ENCODE measurements at regions not wholly inside any gene's neighbourhood (a gene's known extent, or its start where the extent isn't known, plus 50 kb on each side); places are given as distances from the start of the nearest gene placed in this dataset.
"Not testable (repeated sequence)": the region's sequence is repeated elsewhere in the genome, so short reads cannot be mapped to it uniquely, and the experiment has no call there.

DNA sequence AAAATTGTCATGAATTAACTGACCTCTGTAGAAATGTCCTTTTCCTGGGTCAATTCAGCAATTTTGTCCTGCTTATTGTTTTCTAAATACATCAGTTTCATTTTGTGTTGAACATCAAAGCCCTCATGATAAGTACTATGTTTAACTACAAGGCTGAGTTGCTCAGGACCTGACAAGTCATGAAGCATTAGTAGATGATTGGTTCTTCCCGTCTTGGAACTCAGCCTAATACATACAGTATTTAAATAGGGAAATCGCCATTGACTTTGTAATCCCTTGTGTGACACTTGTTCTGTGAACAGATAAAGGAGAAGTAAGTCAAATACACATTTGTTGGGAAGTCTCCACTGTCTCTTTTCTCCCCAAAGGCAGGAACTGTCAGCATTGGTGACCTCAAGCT, 109.6 kb upstream of the POMZP3 start:
- H3K36me3 ChIP-seq (ENCODE audit: insufficient read depth, low read length): not testable (repeated sequence)

DNA sequence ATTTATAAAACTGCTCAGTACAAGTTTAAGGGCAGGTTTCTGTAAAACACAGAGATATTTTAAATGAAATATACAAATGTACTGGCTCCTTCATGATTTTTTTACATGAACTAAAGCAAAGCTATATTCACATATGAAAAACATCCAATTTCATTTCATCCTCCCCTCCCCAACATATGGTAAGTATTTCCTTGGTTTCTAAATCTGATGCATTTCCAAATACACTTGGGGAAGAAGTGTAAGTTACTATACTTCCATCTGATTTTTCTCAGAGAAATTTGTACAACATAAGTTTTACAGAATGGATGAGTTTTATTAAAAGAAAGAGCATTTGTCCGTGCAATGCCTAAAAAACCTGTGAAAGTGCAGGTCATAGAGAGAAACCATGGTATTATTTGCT, 109.0 kb upstream of the POMZP3 start:
- not testable (repeated sequence) for H3K9me3 ChIP-seq (ENCODE audit: control insufficient read depth, insufficient read depth, low read length); H3K36me3 ChIP-seq (ENCODE audit: insufficient read depth, low read length); H3K9ac ChIP-seq (ENCODE audit: low read depth, low read length); H3K4me1 ChIP-seq (ENCODE audit: insufficient read depth, low read length)

More for the DNA sequence above, 109.6 kb upstream of the POMZP3 start:
- not testable (repeated sequence) for H3K4me1 ChIP-seq (ENCODE audit: insufficient read depth, low read length); H3K9ac ChIP-seq (ENCODE audit: low read depth, low read length); H3K9me3 ChIP-seq (ENCODE audit: control insufficient read depth, insufficient read depth, low read length)

DNA sequence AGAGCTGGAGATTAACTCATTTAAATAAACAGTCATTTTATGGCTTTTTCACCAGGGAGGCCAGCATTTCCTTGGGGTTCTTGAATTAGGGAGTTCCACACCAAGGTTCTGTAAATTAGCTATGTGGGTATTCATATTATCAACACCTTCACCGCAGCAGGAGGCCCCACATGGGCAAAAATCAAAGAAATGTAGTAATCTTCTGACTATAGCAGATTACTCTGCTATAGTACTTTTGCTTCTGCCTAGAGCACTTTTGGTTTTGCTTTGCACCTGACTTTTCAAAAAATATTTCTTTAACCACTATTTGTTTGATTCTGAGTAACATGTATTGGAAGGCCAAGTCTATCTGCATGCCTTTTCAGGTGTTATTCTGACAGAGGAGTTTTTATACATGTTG, 108.6 kb upstream of the POMZP3 start:
- not testable (repeated sequence) for H3K9ac ChIP-seq (ENCODE audit: low read depth, low read length); H3K4me1 ChIP-seq (ENCODE audit: insufficient read depth, low read length); H3K9me3 ChIP-seq (ENCODE audit: control insufficient read depth, insufficient read depth, low read length); H3K36me3 ChIP-seq (ENCODE audit: insufficient read depth, low read length)

DNA sequence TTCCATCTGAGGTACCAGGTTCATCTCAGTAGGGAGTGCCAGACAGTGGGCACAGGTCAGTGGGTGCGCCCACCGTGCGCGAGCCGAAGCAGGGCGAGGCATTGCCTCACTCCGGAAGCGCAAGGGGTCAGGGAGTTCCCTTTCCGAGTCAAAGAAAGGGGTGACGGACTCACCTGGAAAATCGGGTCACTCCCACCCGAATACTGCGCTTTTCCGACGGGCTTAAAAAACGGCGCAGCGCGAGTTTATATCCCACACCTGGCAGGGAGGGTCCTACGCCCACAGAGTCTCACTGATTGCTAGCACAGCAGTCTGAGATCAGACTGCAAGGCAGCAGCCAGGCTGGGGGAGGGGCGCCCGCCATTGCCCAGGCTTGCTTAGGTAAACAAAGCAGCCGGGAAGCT, 101.5 kb upstream of the POMZP3 start:
- peak overlapping the region; percentile 57; the same call in 1 of the 2 replicates for H3K9ac ChIP-seq (ENCODE audit: low read depth, low read length)
- not testable (repeated sequence) for H3K4me1 ChIP-seq (ENCODE audit: insufficient read depth, low read length); H3K36me3 ChIP-seq (ENCODE audit: insufficient read depth, low read length); H3K9me3 ChIP-seq (ENCODE audit: control insufficient read depth, insufficient read depth, low read length)

DNA sequence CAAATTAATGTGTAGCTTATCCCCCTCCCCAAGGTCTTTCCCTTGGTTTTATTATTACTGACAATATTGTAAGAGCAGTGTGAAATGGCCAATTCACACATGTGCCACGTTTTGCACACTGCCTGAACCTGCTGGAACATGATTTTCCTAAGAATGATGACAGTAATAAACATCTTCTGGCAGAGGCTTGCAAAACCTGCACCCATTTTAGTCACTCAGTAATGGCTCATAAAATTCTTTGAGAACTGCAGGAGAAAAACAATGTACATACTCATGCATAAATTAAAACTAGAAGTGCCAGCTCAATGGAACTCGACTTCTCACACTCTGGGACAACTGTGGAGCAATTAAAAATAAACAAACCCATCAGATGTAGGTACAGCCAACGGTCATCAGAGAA, 96.8 kb upstream of the POMZP3 start:
- not testable (repeated sequence) for H3K9me3 ChIP-seq (ENCODE audit: control insufficient read depth, insufficient read depth, low read length); H3K36me3 ChIP-seq (ENCODE audit: insufficient read depth, low read length); H3K9ac ChIP-seq (ENCODE audit: low read depth, low read length); H3K4me1 ChIP-seq (ENCODE audit: insufficient read depth, low read length)

DNA sequence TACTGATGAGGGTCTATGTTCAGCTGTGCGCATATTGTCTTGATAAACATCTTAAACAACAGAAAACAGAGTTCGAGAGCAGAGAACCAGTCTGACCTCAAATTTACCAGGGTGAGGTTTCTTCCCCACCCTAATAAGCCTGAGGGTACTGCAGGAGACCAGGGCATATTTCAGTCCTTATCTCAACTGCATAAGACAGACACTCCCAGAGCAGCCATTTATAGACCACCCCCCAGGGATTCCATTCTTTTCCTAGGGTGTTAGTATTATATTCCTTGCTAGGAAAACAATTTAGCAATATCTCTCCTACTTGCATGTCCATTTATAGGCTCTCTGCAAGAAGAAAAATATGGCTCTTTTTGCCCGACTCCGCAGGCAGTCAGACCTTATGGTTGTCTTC, 89.5 kb upstream of the POMZP3 start:
- H3K4me1 ChIP-seq (ENCODE audit: insufficient read depth, low read length); H3K9ac ChIP-seq (ENCODE audit: low read depth, low read length); H3K9me3 ChIP-seq (ENCODE audit: control insufficient read depth, insufficient read depth, low read length); H3K36me3 ChIP-seq (ENCODE audit: insufficient read depth, low read length): not testable (repeated sequence)

DNA sequence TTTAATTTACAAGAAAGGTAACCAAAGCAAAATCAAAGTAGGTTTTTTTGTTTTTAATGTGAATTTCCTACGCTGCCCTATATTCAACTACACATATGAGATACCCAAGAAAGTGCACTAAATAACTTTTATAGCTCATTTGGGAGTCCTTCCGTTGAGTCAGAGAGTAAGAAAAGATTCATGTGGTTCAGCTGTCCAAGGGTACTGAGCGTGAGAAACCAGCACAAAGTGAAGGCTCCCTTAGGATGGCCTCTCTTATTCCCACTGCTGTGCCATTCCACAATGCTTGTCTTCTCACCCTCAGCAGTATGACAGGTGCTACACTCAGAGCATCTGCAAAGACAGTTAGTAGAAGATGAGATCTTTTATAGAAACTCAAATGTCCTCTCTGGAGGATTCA, 85.8 kb upstream of the POMZP3 start:
- H3K36me3 ChIP-seq (ENCODE audit: insufficient read depth, low read length); H3K9ac ChIP-seq (ENCODE audit: low read depth, low read length); H3K9me3 ChIP-seq (ENCODE audit: control insufficient read depth, insufficient read depth, low read length); H3K4me1 ChIP-seq (ENCODE audit: insufficient read depth, low read length): not testable (repeated sequence)

DNA sequence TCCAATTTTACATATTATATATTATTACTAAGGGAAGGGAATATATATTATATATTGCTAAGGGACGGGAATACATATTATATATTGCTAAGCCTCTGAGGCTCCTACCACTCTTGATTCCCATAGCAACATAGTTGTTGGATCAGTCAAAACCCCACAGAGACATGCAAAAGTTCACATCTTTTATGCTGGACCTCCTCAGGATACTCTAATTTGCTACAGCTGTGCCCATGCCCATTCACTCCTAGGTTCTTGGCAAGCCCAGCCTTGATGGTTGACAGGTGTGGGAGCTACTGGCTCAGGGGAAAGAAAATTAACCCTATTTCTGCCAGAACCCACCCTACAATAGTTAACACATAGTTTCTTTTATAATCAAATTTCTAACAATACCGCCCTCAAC, 84.6 kb upstream of the POMZP3 start:
- not testable (repeated sequence) for H3K4me1 ChIP-seq (ENCODE audit: insufficient read depth, low read length); H3K36me3 ChIP-seq (ENCODE audit: insufficient read depth, low read length); H3K9me3 ChIP-seq (ENCODE audit: control insufficient read depth, insufficient read depth, low read length); H3K9ac ChIP-seq (ENCODE audit: low read depth, low read length)

DNA sequence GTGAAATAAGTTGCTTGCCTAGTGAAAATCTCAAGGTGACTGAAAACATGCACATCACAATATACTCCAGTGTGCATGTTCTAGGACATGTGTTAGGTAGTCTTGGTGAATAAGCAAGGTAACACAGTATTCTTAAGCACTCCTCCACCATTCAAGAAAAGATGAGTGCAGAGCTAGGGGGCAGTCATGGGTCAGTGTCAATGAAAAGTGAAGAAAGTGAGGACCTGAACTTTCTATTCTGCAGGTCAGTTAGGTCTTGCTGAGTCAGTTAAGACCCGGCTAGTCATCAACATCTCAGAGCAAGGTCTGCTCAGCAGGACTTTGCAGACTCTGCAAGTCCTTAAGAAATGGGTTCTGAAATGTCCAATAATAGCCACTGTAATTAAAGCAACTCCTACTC, 82.6 kb upstream of the POMZP3 start:
- H3K4me1 ChIP-seq (ENCODE audit: insufficient read depth, low read length); H3K9me3 ChIP-seq (ENCODE audit: control insufficient read depth, insufficient read depth, low read length); H3K36me3 ChIP-seq (ENCODE audit: insufficient read depth, low read length); H3K9ac ChIP-seq (ENCODE audit: low read depth, low read length): not testable (repeated sequence)

DNA sequence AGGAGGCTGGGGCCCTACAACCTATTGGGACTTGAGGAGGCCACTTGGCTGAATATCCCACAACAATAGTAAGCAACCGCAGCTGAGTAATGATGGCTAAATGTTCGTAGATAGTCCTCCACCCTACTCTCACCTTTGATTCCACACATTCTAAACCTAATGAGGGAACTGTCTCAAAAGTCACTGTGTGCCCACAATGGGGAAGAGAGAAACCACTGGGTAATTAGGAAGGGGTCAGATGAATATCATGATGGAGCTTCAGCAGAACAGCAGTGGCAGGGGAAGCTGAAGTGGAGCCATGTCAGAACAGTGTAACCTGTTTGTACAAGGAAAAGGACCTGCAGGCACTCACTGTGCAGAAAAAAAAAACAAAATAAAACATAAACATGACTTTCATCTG, 81.4 kb upstream of the POMZP3 start:
- not testable (repeated sequence) for H3K9me3 ChIP-seq (ENCODE audit: control insufficient read depth, insufficient read depth, low read length); H3K36me3 ChIP-seq (ENCODE audit: insufficient read depth, low read length)

DNA sequence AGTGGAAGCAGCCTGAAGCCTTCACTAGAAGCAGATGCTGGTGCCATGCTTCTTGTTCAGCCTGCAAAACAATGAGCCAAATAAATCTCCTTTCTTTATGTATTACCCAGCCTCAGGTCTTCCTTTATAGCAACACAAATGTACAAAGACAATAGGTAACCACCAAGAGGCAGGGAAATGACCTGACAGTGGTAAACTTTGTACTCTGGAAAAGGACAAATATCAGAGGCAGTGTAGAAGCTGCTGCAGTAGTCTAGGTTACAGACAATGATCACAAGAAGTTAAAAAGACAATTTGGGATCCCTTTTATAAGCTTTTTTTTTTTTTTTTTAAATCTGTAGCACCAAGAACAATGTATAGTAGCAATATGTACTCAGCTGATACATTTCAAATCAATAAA, 76.7 kb upstream of the POMZP3 start:
- not testable (repeated sequence) for H3K36me3 ChIP-seq (ENCODE audit: insufficient read depth, low read length); H3K4me1 ChIP-seq (ENCODE audit: insufficient read depth, low read length); H3K9me3 ChIP-seq (ENCODE audit: control insufficient read depth, insufficient read depth, low read length); H3K9ac ChIP-seq (ENCODE audit: low read depth, low read length)

More for the DNA sequence above, 81.4 kb upstream of the POMZP3 start:
- not testable (repeated sequence) for H3K4me1 ChIP-seq (ENCODE audit: insufficient read depth, low read length); H3K9ac ChIP-seq (ENCODE audit: low read depth, low read length)

DNA sequence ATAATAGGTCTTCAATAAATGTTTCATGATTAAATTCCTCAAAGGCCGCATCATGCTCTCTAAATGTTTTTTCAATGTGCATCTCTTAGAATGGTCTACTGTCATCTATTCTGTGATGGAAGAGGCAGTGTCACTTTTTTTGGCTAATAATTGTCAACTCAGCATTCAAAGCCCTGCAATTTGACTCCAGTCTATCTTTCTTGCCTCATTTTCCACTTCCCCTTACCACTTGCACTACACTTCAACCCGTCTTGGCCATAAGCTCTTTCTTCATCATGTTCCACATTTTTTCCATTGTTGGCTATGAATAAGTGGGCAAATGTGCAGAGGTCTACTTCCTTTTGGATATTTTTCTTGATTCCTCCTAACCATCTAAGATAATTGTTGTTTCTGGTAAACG, 59.2 kb upstream of the POMZP3 start:
- H3K9me3 ChIP-seq (ENCODE audit: control insufficient read depth, insufficient read depth, low read length); H3K4me1 ChIP-seq (ENCODE audit: insufficient read depth, low read length); H3K9ac ChIP-seq (ENCODE audit: low read depth, low read length); H3K36me3 ChIP-seq (ENCODE audit: insufficient read depth, low read length): not testable (repeated sequence)

DNA sequence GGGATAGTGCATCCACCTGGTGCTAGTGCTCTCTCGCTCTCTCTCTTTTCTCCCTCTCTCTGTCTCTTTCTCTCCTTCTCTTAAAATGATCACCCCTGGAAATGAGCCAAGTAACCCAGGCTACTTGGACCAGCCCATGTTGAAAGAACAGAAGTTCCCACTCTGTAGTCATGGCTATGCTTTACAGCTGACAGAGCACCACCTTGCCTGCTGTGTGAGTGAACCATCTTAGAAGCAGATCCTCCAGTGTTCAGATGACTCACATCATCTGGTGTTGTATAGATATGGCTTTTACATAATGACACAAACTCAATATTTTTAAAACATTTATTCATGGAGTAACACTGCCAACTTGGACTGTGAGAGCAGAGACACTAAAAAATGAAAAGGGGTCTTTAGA, 57.7 kb upstream of the POMZP3 start:
- not testable (repeated sequence) for H3K36me3 ChIP-seq (ENCODE audit: insufficient read depth, low read length); H3K4me1 ChIP-seq (ENCODE audit: insufficient read depth, low read length); H3K9ac ChIP-seq (ENCODE audit: low read depth, low read length); H3K9me3 ChIP-seq (ENCODE audit: control insufficient read depth, insufficient read depth, low read length)

DNA sequence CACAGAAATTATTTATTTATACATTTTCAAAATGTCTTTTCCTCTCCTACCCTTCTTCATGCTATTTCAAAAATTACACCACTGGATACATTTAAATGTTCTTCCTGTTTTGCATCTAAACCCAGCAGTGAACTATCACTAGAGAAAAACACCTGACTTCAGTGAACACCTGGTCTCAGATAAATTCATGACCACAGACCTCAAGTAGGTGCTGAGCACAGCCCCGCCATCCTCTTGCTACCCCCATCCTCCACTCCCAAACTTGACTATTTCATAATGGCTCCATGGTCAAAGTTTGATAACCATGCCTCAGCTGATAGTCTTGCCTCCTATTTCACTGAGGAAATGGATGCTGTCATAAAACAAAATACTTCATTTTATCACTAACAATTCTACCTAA, 56.6 kb upstream of the POMZP3 start:
- not testable (repeated sequence) for H3K9me3 ChIP-seq (ENCODE audit: control insufficient read depth, insufficient read depth, low read length); H3K36me3 ChIP-seq (ENCODE audit: insufficient read depth, low read length); H3K9ac ChIP-seq (ENCODE audit: low read depth, low read length); H3K4me1 ChIP-seq (ENCODE audit: insufficient read depth, low read length)

DNA sequence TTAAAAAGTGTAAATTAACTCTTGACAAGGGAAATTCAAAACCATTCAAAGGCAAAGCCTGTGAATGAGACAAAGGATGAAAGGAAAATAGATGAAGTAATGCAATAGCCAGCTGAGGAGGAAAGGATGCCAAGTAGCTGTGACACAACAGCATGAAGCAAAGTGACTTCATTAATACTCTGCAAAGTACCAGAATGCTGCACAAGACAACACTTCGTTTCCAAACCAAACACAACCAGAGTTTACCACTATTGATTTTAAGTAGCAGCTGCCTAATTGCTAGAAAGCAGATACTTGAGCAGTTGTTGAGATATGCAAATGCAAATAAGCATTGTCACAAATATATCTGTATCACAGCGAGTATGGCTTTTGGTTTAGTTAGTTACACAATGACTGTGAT, 54.7 kb upstream of the POMZP3 start:
- H3K36me3 ChIP-seq (ENCODE audit: insufficient read depth, low read length); H3K9ac ChIP-seq (ENCODE audit: low read depth, low read length); H3K4me1 ChIP-seq (ENCODE audit: insufficient read depth, low read length); H3K9me3 ChIP-seq (ENCODE audit: control insufficient read depth, insufficient read depth, low read length): not testable (repeated sequence)

DNA sequence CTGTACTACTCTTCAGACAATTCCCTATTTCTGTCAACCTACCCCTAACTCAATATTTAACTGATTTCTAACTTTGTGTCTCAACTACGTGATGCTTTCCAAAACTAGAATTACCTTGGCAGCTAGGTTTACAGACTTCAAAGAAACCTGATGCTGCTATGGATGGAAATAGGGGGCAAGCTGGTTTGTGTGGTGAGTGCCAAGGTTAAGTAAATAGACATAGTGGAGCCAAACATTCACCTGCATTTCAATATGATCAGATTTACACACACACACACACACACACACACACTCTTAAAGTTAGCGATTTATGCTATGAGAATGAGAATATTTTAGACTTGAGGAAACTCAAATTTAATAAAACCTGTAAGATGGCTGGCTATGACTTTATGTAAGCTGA, 52.1 kb upstream of the POMZP3 start:
- not testable (repeated sequence) for H3K36me3 ChIP-seq (ENCODE audit: insufficient read depth, low read length); H3K9ac ChIP-seq (ENCODE audit: low read depth, low read length); H3K4me1 ChIP-seq (ENCODE audit: insufficient read depth, low read length); H3K9me3 ChIP-seq (ENCODE audit: control insufficient read depth, insufficient read depth, low read length)

DNA sequence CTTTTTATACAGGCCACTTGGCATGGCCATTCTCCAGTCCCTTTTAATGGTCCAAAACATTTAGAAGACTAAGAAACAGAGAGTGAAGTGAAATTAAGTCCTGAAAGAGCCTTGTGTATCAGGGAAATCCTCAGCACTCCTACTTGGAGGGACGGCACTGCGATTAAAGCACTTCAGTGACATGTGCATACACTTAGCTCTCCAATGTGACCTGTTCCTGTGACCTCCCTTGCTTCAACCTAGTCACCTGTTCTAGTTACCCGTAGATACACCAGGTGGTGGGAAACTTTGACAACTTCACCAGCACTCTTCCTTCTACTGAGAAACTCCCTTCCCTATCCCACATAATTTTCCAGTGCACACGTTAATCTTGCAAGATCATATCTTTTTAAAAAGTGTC, 51.4 kb upstream of the POMZP3 start:
- H3K9ac ChIP-seq (ENCODE audit: low read depth, low read length); H3K4me1 ChIP-seq (ENCODE audit: insufficient read depth, low read length); H3K9me3 ChIP-seq (ENCODE audit: control insufficient read depth, insufficient read depth, low read length); H3K36me3 ChIP-seq (ENCODE audit: insufficient read depth, low read length): not testable (repeated sequence)
